LNCAP (cell line): ENCODE measurements at regions not wholly inside any gene's neighbourhood (a gene's known extent, or its start where the extent isn't known, plus 50 kb on each side); places are given as distances from the start of the nearest gene placed in this dataset.

Experiments
- CTCF ChIP-seq: fragments of 450-650 bp; IDR thresholded peaks from 2 replicates; pipeline ENCODE4 v1.5.1; 2017; ENCODE audit warnings: mild to moderate bottlenecking

GRCh38 chr17:73787076-73788059 lies 143.1 kb upstream of the SDK2 start:
- TF ChIP-seq CTCF, result no peak

- TF ChIP-seq CTCF, result no peak
These were observed 143.9 kb upstream of the SDK2 start for GRCh38 chr17:73788111-73788510.

GRCh38 chr17:73791121-73791520 lies 146.9 kb upstream of the SDK2 start:
- no peak for TF ChIP-seq CTCF

GRCh38 chr17:73791631-73792030 lies 147.4 kb upstream of the SDK2 start:
- TF ChIP-seq CTCF, result no peak

- no peak for TF ChIP-seq CTCF
These were observed 148.7 kb upstream of the SDK2 start for GRCh38 chr17:73792994-73793393.

- TF ChIP-seq CTCF, result no peak
These were observed 150.1 kb upstream of the SDK2 start for GRCh38 chr17:73794336-73794735.

- no peak for TF ChIP-seq CTCF
These were observed 151.5 kb upstream of the SDK2 start for GRCh38 chr17:73795730-73796129.
